Muscle of back (tissue), 3 donors: ENCODE measurements at regions not wholly inside any gene's neighbourhood (a gene's known extent, or its start where the extent isn't known, plus 50 kb on each side); places are given as distances from the start of the nearest gene placed in this dataset.

Experiments used
- DNase-seq, 3 donors: peaks; one replicate each; pipeline versions ENCODE4 v3.0.0 to v3.0.0-alpha.2; 2013

DNA sequence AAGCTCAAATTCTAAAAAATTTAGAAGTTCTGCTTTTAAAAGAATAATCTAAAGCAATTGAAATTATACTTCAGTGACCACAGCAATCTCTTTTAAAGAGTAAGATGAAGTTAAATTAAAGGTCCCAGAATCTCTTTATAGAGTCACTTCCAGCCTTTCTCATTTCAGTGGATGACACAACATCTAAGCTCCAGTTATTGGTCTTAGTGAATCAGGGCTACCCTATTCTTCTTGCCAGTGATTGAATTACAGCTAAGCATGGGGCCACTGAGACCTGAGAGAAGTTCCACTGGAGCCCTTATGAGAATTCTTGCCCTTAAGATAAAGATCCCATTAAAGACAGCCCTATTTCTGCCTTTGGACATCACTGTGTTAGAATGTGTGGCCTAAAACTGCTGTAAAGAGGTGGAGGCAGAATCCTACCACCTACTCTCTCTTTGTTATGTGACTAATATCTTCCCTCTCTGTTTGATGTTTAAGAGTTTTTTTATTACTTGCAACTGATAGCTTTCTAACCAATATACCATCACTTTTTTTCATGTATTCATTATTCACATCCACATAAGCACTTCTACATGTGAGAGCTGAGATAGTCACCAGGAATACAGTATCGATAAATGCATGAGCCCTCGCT, 128.6 kb downstream of the UNC5CL start:
- no peak for DNase-seq

DNA sequence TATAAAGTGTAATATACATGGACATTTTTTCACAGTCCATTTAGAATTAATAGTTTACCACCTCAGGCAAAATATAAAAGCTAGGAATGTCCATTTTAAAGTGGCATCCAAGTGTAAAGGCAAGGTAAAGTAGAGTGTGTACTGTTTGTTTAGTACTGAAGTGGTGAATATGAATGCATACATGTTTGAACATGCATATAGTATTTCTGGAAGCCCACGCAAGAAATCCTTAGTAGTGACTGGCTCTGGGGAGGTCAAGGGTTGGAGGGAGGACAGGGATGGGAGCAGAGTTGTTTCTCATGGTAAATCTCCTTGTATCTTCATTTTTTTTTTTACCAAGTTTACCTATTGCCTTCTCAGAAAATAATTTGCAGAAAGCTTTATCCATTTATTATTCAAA, 129.2 kb downstream of the UNC5CL start:
- DNase-seq, result no peak

DNA sequence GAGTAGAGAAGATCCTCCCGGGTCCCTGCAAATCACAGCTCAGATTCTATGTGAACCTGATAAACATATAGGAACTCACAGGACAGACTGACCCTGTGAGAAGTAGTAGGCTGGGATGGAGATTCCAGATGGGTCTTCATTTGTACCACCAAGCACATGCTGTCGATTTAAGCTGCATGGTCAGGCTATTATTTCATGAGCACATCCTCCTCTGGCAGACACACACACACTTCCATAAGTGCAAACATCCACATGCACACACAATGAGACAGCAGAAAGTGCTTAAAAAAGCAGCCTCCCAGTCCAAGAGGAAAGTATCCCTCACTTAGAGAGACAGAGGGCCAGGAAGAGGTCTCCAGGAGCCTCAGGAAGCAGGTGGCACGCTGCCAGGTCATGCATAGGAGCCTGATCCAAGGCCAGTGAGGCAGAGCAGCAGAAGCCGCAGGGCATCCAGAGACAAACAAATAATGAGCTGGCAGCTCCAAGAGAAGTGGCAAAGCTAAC, 131.8 kb downstream of the UNC5CL start:
- DNase-seq, result peak in 1 of 3 donors; percentile 24

DNA sequence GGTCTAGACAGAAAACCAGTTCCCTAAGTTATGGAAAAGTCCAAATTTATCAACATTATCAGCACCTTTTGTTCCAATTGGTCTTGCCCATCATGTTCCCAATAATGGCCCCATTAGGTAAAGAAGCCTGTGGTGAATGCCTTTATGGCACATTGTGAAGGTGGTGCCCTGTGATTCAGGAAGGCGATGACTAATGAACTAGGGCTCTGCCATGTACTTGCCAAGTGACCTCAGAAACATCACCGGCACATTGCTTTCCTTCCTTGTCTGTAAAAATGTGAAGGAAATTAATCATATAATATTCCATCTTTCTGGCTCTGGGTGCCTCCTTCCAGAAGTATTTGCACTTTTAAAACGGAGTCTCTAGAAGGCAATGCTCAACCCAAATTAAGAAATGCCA, 132.3 kb downstream of the UNC5CL start:
- DNase-seq, result no peak

DNA sequence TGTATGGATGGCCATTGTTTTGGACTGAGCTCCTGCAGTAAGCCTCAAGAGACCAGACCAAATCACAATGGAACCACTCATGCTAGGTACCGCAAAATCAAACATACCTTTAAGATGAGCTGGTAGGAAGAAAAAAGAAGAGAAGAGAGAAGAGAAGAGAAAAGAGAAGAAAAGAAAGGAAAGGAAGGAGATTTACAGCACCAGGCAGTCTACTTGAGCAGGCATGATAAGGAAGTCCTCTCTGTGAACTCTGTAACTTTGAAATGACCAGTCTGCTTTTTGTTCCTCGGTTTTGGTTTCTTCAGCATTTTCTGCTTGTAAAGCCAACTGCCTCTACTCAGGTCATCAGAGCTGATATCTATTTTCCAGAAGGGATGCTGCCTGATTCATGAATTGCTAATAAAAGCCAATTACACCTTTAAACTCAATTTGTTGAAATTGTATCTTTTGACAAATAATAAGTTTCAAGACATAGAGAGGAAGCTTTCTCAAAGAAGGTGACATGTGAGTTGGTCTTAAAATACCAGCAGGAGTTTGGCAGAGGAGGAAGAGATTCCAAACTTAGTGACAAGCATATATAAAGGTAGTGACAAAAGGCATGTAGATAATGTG, 134.3 kb downstream of the UNC5CL start:
- no peak for DNase-seq

DNA sequence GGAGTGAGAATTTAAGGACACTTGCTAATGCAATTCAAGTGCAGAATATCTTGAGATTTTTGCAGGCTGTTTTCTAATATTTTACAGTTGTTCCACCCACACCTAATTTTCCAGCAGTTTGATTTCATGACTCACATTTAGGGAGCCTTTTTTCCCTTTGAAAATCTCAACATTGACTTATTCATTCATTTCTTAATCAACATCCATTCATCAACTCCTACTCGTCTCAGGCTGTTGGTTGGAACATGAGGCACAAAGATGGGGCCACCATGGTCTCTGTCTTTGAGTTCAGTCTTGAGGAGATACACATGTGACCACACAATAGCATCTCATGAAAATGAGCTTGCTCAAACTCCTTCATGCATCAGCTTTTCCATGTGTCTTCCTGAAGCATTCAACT, 135.6 kb downstream of the UNC5CL start:
- DNase-seq, result no peak

DNA sequence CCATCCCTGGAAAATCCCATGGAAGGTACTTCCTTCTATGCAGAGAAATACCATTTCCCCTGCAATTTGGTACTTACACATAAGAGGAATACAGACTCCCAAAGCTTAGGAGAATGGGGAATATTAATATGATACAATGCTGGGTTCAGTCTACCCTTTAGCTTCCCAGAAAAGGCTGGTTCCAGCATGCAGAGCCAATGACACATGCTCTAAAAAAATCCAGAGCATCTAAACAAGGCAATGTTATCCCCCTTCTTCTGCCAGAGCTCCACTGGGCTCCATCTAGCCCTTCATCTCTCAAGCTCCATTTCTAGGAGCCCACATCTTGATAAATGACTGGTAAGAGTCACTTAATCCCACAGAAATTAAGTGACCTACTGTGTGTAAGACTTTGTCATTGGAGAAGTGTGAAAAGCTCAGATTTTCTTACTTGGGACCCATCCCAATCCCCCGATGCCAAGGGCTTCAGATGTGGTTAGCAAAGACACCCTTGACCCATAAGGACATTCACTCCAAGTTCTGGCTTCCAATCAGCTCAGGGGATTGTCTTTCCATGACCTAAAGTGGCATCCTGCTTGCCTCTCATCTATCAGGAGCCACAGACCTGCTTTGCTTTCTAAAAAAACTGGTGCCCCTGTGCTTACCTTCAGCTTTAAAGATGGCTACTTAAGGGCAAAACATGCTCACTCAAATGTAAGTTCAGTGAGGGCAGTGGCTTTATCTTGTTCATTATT, 137.5 kb downstream of the UNC5CL start:
- DNase-seq, result no peak

DNA sequence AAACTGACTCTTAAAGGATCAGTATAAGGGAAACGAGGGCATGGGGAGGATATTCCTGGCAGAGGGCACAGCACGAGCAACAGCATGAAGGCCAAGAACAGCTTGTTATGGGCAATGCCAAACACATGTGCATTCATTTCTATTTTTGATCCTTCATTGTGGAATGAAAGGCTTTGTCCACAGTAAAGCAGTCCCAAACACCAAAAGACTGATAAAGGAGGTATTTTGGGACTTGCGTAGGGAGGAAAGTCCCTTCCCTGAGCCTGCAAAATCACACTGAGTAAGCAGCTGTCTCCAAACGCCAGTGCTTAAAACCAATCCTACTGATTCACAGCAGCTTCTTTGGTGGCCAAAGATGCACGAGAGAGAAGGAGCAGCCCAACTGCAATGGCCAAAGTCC, 138.2 kb downstream of the UNC5CL start:
- no peak for DNase-seq

DNA sequence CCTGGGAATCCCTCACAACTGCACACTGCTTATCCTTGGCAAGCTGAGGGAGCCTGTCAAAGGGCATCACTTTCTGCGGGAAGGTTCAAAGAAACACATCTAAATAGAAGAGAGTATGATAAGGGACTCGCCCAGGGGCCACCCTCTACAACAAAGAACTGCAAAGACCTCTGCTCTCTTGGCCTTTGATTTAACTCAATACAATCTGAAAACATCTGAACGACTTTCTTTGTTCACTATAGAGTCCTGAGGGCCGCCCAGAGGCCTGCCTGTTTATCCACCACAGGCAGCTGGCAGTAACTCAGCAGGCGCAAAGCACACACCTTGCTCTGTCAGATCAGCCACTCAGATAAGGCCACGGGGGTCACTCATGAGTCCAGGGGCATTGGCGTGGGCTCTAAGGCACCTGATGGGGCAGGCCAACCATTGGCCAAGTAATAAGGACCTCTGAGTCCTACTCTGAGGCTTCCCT, 139.3 kb downstream of the UNC5CL start:
- DNase-seq, result no peak

DNA sequence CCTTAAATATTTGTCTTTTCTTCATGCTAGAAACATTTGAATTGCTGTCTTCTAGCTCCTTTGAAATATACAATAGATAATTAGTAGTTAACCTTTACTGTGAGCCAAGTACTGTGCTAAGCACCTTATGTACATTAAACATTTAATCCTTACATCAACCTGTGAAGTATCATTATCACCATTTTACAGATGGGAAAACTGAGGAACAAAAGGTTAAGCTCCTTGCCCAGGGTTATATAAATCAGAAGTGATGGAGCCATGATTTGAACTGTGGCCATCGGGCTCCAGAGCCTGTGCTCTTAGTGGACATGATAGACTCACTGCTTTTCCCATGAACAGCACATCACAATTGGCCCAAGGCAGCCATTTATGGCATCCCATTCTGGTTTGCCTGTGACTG, 140.9 kb downstream of the UNC5CL start:
- DNase-seq, result no peak

DNA sequence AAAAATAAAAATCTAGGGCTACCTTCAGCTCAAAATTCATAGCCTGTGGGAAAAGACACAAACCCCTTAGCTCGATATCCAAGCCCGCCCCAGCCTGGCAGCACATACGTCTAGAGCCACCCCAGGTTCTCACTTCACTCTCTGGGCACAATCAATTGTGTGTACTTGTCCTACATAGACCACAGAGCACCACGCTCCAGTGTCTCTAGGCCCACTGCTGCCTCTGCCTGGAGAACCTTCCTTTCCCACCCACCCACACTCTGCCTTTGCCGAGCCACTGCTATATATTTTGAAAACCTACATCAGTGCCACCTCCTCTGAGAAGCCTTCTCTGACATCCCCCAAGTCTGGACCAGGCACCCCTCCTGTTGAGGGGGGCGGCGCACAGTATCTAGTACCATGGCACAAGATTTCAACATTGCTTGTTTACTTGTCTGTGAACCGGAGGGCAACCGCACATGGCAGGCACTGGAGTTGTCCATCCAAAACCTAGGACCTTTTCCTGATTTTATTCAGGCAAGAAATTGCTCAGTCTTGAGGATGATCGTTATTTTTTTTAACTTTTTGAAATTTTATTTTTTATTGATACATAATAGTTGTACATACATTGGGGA, 141.5 kb downstream of the UNC5CL start:
- DNase-seq, result no peak

DNA sequence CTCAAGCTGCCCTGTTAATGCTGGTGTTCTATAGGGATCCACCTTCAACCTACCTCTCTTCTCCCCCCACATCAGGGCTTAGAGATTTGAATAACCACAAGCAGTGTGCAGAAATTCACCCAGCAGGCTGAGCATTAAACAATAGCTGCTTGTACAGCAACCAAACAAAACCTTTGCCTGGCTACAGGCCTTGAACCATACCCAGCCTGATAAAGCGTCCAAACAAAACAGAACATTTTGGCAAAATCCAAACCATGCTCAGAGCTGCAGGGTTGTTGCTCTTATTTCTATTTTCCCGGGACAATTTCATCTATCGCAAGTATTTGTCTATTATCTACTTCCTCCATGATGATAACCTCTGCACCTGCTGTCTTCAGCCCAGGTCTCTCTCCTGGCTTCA, 142.3 kb downstream of the UNC5CL start:
- no peak for DNase-seq

DNA sequence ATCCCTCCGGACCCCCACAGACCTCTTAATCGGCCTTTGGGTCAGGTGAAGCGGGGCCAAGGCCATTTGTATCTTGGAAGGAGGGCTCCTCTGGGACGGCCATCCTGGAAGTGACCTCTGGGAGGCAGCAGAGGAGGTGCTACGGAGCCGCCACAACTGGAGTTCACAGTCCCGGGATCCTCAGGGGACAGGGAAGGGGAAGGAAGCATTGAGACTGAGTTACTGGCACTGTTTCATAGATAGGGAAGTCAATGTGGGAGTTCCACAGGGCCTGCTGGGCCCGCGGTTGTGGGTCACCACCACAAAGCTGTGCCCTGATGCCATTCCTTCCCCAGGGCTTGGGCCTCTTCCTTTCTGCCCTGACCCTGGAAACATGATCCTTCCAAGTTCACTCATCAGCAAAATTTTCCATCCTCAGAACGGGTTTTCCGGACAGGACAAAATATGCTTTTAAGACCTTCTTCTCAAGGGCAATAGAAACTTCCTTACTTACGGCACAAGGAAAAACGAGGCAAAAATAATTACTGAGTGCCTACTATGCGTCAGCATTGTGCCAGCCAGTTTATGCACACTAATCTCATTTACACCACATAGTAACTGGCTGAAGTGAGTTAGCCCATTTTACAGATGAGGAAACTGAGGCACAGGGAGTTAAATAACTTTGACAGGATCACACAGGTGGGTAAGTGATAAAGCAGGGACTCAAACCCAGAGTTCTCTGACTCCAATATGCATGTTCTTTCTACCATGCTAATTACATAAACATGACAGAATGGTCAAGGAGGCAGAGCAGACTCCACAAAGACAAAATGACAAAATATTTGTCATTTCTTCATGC, 143.8 kb downstream of the UNC5CL start:
- DNase-seq, result peak; percentile 23 to 35 (median 31)

DNA sequence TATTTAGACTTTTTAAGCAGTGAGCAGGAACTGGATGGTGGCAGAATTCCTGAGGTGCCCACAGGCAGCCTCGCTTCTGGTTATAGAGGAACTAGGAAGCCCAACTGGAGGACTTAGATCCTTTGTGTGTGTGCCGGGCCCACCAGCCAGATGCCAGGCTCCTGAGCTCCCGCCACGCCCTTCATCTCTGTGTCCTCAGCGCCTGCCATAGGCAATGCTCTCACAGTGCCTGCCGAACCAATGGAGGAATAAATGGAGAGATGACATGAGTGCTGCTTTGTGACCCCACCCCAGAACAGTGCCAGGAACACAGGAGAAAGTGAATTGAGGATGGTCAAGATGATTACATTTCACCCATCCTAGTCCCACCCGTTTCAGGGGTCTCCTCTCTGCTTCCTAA, 146.0 kb downstream of the UNC5CL start:
- no peak for DNase-seq

DNA sequence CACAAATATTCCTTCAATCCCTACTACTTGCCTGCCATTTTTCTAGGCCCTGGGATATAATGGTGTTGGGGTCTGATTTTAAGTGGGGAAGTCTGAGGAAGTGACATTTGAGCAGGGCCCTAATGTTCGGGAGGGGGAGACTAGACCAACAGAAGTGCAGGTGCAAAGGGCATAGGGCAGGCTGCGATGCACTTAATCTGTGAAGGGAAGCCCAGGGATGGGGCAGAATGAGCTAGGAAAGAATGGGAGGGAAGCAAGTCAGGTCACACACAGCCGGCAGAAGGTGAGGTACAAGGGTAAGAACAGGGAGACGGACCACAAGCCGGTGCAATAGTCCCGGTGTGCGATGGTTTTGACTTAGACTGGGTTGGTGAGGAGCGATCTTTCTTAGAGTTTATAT, 146.8 kb downstream of the UNC5CL start:
- DNase-seq, result no peak

DNA sequence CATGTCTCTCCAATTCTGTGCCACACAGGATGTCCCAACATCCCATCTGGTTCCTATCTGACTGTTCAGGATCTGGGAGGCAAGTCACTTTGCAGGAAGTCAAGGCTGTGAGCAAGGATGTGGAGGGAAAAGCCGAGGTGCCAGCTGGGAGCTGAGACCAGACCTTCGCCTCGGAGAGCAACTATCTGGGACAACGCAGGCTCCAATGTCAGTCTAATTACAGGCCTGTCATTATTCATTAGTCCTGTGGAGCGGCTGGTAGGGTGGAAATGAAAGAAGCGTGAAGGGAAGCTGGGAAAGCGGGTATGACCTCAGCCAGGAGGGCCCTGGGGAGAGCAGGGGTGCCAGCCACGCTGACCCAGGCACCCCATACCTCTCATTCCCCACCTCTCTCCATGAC, 147.3 kb downstream of the UNC5CL start:
- DNase-seq, result no peak

DNA sequence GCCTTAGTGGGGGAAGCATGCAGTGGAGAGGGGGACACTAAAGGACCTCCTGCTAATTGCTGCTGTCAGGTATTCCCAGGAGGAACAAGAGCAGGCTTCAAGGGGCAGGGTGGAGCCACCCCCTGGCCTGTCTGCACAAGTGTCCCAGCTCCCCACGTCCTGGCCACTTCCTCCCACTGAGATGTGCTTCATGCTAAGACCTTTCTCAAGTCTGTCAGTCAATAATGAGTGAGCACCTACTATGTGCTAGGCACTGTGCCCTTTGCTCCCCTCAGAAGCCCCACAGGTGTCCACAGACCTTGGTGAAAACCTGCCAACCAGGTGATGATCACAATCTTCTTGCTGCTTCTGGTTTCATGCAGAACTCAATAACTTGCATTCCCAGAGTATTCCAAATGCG, 147.9 kb downstream of the UNC5CL start:
- DNase-seq, result no peak

DNA sequence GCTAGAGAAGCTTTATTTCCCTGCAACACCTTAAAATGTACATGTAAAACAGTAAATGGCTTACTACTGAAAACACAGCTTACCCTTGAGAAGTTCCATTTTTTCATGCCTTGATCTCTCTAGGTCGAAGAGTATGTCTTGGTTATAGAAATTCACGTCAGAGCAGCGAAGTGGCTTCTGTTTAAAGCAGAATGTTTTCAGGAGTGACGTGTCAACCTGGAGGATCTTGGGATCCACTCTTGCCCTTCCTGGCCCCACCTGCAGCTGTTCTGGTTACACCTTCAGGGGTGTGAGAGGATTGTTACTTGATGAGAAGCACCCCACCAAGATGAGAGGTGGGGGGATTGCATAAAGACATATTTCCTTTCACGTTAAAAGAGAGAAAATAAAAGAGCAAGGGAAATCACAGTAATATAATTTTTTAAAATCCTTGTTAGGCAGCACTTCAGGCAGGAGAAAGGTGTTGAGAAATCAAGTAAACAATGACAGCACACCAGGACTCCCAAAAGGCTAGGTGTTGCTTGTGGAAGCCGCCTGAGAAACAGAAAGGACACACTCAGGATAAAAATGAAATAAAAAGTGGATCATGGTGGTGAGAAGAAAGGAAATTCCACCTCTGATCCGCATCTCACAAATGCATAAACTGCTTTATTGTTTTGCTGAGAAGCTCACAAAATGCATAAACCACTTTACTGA, 149.7 kb downstream of the UNC5CL start:
- no peak for DNase-seq

DNA sequence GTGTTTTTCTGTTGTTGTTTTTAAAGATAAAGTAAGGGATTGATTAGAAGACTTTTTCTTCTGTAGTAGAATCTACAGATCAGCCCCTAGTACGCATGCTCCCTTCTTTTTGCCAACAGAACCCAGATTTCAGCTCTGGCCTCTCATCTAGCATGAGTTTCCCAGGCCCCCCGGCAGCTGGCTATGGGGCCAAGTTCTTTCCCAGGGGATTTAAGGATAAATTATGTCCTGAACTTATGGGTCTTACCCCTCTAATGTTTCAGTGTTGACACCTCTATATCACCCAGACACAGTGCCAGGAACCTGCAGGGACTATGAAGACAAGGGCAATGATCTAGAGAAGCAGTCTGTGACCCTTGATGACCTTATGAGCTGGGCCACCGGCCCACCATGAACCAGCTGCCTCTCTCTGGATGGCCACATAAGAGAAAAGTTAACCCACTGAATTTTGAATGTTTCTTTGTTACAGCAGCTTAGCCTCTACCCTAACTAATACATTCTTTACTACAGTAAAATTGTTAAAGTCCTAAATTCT, 150.5 kb downstream of the UNC5CL start:
- peak in 1 of 3 donors; percentile 4 for DNase-seq

DNA sequence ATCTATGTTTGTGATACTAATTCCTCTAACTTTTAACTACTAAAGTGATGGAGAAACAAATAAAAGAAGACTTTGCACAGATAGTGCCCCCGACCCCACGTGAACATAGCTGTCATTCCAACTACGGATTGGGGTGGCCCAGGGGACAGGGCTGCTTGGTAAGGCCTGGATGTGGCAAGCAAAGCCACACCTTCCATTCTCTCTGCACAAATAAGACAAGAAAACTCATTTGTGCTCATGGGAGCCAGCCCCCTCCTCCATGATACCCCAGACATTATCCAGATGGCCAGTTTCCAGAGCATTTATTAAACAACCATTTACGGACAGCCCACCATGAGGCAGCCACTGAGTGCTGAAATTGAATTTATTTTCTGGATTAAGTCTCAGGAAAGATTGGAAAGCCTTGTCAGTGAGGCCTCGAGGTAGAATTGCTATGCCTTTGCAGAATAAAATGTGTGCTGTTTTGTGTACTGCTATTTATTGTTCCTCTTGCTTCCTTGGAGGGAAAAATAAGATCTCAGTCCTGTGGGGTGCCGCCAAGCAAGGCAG, 151.2 kb downstream of the UNC5CL start:
- peak in 2 of 3 donors; percentile 3 to 46 for DNase-seq
